Mesothelial cell of epicardium (in vitro differentiated cells): ENCODE measurements at regions not wholly inside any gene's neighbourhood (a gene's known extent, or its start where the extent isn't known, plus 50 kb on each side); places are given as distances from the start of the nearest gene placed in this dataset.

Experiments
- DNase-seq, 2 experiments: peaks; one replicate each; pipeline ENCODE4 v3.0.0; 2021; ENCODE audit warnings: low spot score in 2 of 2; ENCODE audit not compliant: unreplicated experiment in 2 of 2
- H3K27ac Mint-ChIP-seq: 2 replicates; pipeline ENCODE4 v1.8.0; 2021; ENCODE audit warnings: mixed read lengths
- H3K27me3 Mint-ChIP-seq: 2 replicates; pipeline ENCODE4 v1.8.0; 2021; ENCODE audit warnings: low read depth, mixed read lengths
- H3K36me3 Mint-ChIP-seq: 2 replicates; pipeline ENCODE4 v1.8.0; 2021; ENCODE audit warnings: mixed read lengths
- H3K4me1 Mint-ChIP-seq: 2 replicates; pipeline ENCODE4 v1.8.0; 2021; ENCODE audit warnings: mixed read lengths
- H3K4me3 Mint-ChIP-seq: 2 replicates; pipeline ENCODE4 v1.8.0; 2021; ENCODE audit warnings: mild to moderate bottlenecking, moderate library complexity, mixed read lengths
- H3K9me3 Mint-ChIP-seq: 2 replicates; pipeline ENCODE4 v1.8.0; 2021; ENCODE audit warnings: mixed read lengths
- CTCF ChIP-seq: fragments of 200-600 bp; sonication (generic); IDR thresholded peaks from one replicate; pipeline ENCODE4 v1.5.0; 2021; ENCODE audit warnings: antibody characterized with exemption; ENCODE audit not compliant: unreplicated experiment

GRCh38 chr17:72332367-72332766 is 211.5 kb downstream of the SOX9 start:
- Mint-ChIP-seq H3K36me3 (no peaks in the 10 kb centered on the region), H3K27ac (no peak overlapping the region), H3K4me3 (no peak overlapping the region), H3K27me3 (no peaks in the 10 kb centered on the region), H3K9me3 (no peaks in the 10 kb centered on the region), H3K4me1 (peaks cover 22% of the 10 kb centered on the region)
- DNase-seq: no peak
- TF ChIP-seq CTCF: no peak

- no peak for DNase-seq
- H3K27ac Mint-ChIP-seq: no peak overlapping the region
- peaks cover 32% of the 10 kb centered on the region for H3K4me1 Mint-ChIP-seq
- H3K27me3 Mint-ChIP-seq: no peaks in the 10 kb centered on the region
- H3K36me3 Mint-ChIP-seq: no peaks in the 10 kb centered on the region
- H3K9me3 Mint-ChIP-seq: no peaks in the 10 kb centered on the region
- no peak overlapping the region for H3K4me3 Mint-ChIP-seq
- no peak for TF ChIP-seq CTCF
Measured at GRCh38 chr17:72333570-72333969, 212.8 kb downstream of the SOX9 start.

- no peak for DNase-seq
- H3K27me3 Mint-ChIP-seq: no peaks in the 10 kb centered on the region
Measured at GRCh38 chr17:72334205-72334604, 213.4 kb downstream of the SOX9 start.

GRCh38 chr17:72336026-72336803 is 215.4 kb downstream of the SOX9 start:
- H3K27me3 Mint-ChIP-seq: no peaks in the 10 kb centered on the region
- no peak overlapping the region for H3K4me3 Mint-ChIP-seq
- H3K36me3 Mint-ChIP-seq: no peaks in the 10 kb centered on the region
- H3K9me3 Mint-ChIP-seq: no peaks in the 10 kb centered on the region
- no peak for TF ChIP-seq CTCF
- no peak for DNase-seq
- peaks cover 52% of the 10 kb centered on the region for H3K4me1 Mint-ChIP-seq
- peak overlapping the region; percentile 35 for H3K27ac Mint-ChIP-seq

More at GRCh38 chr17:72334205-72334604, 213.4 kb downstream of the SOX9 start:
- H3K9me3 Mint-ChIP-seq: no peaks in the 10 kb centered on the region
- H3K36me3 Mint-ChIP-seq: no peaks in the 10 kb centered on the region
- H3K4me3 Mint-ChIP-seq: no peak overlapping the region
- TF ChIP-seq CTCF: no peak
- no peak overlapping the region for H3K27ac Mint-ChIP-seq
- H3K4me1 Mint-ChIP-seq: peaks cover 39% of the 10 kb centered on the region

GRCh38 chr17:72336804-72337070 is 215.9 kb downstream of the SOX9 start:
- Mint-ChIP-seq H3K27me3 (no peaks in the 10 kb centered on the region), H3K27ac (no peak overlapping the region), H3K36me3 (no peaks in the 10 kb centered on the region), H3K4me3 (no peak overlapping the region), H3K4me1 (peaks cover 57% of the 10 kb centered on the region), H3K9me3 (no peaks in the 10 kb centered on the region)
- TF ChIP-seq CTCF: no peak
- no peak for DNase-seq

GRCh38 chr17:72338304-72338703 is 217.5 kb downstream of the SOX9 start:
- DNase-seq: no peak
- Mint-ChIP-seq H3K36me3 (no peaks in the 10 kb centered on the region), H3K9me3 (no peaks in the 10 kb centered on the region), H3K27me3 (no peaks in the 10 kb centered on the region), H3K4me1 (peaks cover 70% of the 10 kb centered on the region), H3K4me3 (no peak overlapping the region), H3K27ac (peak overlapping the region; percentile 92)
- no peak for TF ChIP-seq CTCF
